Astrocyte of the cerebellum (primary cell): ENCODE measurements at regions not wholly inside any gene's neighbourhood (a gene's known extent, or its start where the extent isn't known, plus 50 kb on each side); places are given as distances from the start of the nearest gene placed in this dataset.

Experiments
- DNase-seq: peaks from one replicate; pipeline ENCODE4 v3.0.0-alpha.2; 2011; ENCODE audit warnings: low read depth
- H3K4me3 ChIP-seq: 2 replicates; pipeline ENCODE4 v1.5.1; 2011; ENCODE audit warnings: mild to moderate bottlenecking, low read depth, low read length, moderate library complexity
- in situ Hi-C: cut with HindIII; loops from 2 replicates; pipeline ENCODE4 v1.10.0; 2017; ENCODE audit warnings: low sequenced_read_pairs
- TF ChIP-seq, protein P1 (sequence below): IDR thresholded peaks from 2 replicates; pipeline ENCODE4 v1.5.1; 2012; ENCODE audit warnings: low read length, low read depth, moderate library complexity, mild to moderate bottlenecking; ENCODE audit errors: missing control alignments

DNA sequence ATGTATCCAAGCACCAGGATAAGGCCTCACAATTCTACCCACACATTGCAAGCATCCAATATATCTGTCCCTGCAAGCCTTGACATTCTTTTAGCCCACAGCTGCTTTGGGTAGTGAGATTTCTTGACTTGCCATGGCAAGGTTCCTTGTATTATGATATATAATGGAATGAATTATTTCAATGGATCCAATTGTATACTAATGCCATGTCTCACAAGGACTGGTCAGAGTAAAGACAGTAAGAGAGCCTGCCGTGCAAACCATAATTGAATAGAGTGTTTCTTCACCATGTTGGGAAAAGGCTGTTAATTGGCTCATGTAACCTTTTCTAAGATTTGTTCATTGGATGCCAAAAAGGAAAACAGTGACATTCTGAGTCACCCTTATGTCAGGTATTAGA, 64.3 kb upstream of the RBBP8 start:
- in situ Hi-C loops = no loop called here
- DNase-seq = no peak

DNA sequence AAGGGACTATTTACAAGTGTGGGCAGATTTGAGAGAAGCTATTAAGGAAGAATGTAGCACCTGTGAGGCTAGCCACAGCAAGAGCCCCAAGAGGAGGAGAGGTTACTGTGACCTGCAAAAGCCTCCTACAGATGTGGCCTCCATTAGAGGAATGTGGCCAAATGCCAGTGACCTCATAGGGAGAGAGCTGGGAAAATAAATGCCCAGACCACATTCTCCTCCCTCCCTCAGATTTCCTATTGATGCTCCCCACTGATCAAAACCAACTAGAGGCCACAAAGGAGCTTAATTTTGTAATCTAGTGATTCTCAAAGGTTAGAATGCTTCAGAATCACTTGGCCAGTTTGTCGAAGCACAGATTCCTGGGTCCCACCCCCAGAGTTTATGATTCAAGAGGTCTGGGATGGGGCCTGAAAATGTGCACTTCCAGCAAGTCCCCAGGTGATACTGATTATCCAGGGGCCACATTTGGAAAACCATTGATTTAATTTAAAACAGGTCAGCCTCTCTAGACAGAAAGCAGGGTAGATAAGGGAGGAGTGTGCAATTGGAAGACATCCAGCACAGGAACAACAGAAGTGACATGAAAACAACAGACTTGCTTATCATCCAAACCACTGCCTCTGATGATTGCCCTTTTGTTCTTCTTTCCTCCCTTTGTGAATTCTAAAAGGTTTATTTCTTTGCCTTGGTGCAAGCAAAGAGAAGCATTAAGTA, 61.2 kb upstream of the RBBP8 start:
- in situ Hi-C loops = no loop called here
- peak; percentile 93 for DNase-seq
- no peak overlapping the region for H3K4me3 ChIP-seq
- TF ChIP-seq, protein P1, sequence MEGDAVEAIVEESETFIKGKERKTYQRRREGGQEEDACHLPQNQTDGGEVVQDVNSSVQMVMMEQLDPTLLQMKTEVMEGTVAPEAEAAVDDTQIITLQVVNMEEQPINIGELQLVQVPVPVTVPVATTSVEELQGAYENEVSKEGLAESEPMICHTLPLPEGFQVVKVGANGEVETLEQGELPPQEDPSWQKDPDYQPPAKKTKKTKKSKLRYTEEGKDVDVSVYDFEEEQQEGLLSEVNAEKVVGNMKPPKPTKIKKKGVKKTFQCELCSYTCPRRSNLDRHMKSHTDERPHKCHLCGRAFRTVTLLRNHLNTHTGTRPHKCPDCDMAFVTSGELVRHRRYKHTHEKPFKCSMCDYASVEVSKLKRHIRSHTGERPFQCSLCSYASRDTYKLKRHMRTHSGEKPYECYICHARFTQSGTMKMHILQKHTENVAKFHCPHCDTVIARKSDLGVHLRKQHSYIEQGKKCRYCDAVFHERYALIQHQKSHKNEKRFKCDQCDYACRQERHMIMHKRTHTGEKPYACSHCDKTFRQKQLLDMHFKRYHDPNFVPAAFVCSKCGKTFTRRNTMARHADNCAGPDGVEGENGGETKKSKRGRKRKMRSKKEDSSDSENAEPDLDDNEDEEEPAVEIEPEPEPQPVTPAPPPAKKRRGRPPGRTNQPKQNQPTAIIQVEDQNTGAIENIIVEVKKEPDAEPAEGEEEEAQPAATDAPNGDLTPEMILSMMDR = no peak

More for the DNA sequence above, 64.3 kb upstream of the RBBP8 start:
- TF ChIP-seq, protein P1 = no peak
- no peak overlapping the region for H3K4me3 ChIP-seq

DNA sequence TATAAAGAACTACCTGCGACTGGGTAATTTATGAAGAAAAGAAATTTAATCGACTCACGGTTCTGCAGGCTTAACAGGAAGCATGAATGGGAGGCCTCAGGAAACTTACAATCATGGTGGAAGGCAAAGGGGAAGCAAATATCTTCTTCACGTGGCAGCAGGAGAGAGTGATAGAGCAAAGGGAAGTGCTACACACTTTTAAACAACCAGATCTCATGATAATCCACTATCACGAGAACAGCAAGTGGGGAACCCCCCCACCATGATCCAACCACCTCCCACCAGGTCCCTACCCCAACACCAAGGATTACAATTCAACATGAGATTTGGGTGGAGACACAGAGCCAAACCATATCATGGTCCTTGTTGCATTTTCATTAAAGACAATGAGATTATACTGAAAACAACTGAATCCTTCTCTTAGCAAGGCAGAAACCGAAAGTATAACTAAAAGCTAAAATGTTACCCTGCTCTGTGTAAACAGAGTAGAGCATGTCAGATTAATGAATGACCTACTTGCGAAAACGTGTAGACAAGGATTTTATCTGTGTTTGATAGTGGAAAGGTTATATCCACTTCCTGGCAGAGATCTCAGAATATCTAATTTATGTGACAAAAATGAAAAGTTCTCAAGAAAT, 60.1 kb upstream of the RBBP8 start:
- TF ChIP-seq, protein P1 = no peak
- no peak overlapping the region for H3K4me3 ChIP-seq
- no peak for DNase-seq

DNA sequence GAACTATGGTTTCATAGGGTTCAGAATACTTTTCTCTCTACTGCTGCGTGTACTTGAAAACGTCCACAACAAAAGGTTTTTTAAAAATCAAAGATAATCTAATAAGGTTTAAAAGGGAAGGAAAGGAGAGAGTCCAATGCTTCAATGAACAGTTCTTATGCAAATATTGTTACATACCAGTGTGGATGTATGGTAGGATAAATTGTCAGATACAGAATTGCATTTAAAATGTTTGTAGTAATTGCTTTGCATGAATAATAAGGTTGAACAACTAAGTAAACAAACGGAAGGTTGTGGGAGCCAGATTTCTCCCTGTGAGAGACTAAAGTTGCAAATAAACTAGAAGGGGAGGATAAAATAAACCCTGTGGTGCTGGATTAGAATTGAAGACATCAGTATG, 53.8 kb upstream of the RBBP8 start:
- no peak overlapping the region for H3K4me3 ChIP-seq
- in situ Hi-C loops = no loop called here
- no peak for DNase-seq
- TF ChIP-seq, protein P1 = no peak

More for the DNA sequence above, 60.1 kb upstream of the RBBP8 start:
- in situ Hi-C loops = no loop called here

DNA sequence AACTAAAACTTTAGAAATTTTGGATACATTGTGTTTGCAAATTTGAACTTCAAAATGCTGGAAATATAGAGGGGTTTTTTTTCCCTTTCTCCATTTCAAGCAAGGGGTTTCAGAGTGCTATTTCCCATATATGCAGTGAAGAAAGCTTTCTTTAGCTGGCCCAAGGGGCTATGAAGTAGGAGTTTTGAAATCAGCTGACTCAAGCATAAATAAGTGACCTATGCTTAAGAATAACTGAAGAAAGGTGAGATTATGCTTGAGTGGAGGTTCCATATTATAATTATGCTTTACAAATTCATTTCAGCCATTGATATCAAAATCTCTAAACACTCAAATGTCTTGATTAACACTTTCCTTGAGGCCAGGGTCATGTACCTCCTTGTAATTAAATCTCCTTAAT, 51.0 kb upstream of the RBBP8 start:
- H3K4me3 ChIP-seq = no peak overlapping the region
- DNase-seq = no peak
- TF ChIP-seq, protein P1 = no peak
- in situ Hi-C loops = no loop called here

DNA sequence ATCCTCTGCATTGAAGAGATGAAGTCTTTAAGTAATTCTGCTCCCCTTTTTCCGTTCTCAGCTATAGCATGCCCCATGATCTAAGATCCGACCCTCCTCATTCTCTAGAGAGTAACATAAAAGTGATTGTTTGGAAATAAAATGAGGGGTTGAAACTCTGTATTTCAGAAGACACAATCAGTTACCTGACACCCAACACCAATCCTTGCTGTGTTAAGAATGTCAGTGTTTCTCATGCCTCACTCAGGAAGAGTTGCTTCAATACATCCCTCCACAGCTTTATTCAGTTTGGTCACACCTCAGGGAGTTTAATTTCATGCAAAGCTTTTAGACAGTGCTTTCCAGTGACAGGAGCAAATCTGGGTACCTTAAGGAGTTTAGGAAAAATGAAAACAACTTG, 49.9 kb upstream of the RBBP8 start:
- DNase-seq = no peak
- no peak overlapping the region for H3K4me3 ChIP-seq
- in situ Hi-C loops = no loop called here
- TF ChIP-seq, protein P1 = no peak
